ENCODE measurements at regions not wholly inside any gene's neighbourhood (a gene's known extent, or its start where the extent isn't known, plus 50 kb on each side); places are given as distances from the start of the nearest gene placed in this dataset.

GRCh38 chr2:237213315-237214022, 127.8 kb downstream of the COPS8 start:
- H3K9me3 ChIP-seq = no peaks in the 10 kb centered on the region
- H3K36me3 ChIP-seq = no peaks in the 10 kb centered on the region
- no peak overlapping the region for H3K4me3 ChIP-seq
- DNase-seq = no peak
- ATAC-seq = peak; percentile 80 to 81
- H3K4me1 ChIP-seq = no peaks in the 10 kb centered on the region
- peak overlapping the region; percentile 33 for H3K27ac ChIP-seq
- intact Hi-C loops (cut with DNase I) = no loop called here
- TF ChIP-seq CTCF (IDR thresholded peaks at IDR 0.05) = no peak
- H3K27me3 ChIP-seq (ENCODE audit: low read depth) = no peaks in the 10 kb centered on the region

GRCh38 chr2:237214030-237214675, 128.5 kb downstream of the COPS8 start:
- Histone ChIP-seq H3K4me3 (no peak overlapping the region), H3K27ac (peak overlapping the region; percentile 33), H3K27me3 (ENCODE audit: low read depth) (no peaks in the 10 kb centered on the region), H3K36me3 (no peaks in the 10 kb centered on the region), H3K4me1 (no peaks in the 10 kb centered on the region), H3K9me3 (no peaks in the 10 kb centered on the region)
- DNase-seq (no peak), ATAC-seq (no peak)
- no peak for TF ChIP-seq CTCF (IDR thresholded peaks at IDR 0.05)
- intact Hi-C loops (cut with DNase I) = no loop called here

GRCh38 chr2:237214963-237215362, 129.3 kb downstream of the COPS8 start:
- TF ChIP-seq CTCF (IDR thresholded peaks at IDR 0.05) = no peak
- no peak for DNase-seq
- no peaks in the 10 kb centered on the region for H3K27me3 ChIP-seq (ENCODE audit: low read depth)
- no peaks in the 10 kb centered on the region for H3K36me3 ChIP-seq
- no peak for ATAC-seq
- intact Hi-C loops (cut with DNase I) = no loop called here
- H3K4me3 ChIP-seq = no peak overlapping the region
- H3K27ac ChIP-seq = no peak overlapping the region
- no peaks in the 10 kb centered on the region for H3K9me3 ChIP-seq
- no peaks in the 10 kb centered on the region for H3K4me1 ChIP-seq

- no peak for ATAC-seq
- H3K27me3 ChIP-seq (ENCODE audit: low read depth) = no peaks in the 10 kb centered on the region
- intact Hi-C loops (cut with DNase I) = no loop called here
- peaks cover 5% of the 10 kb centered on the region for H3K4me1 ChIP-seq
- no peak for TF ChIP-seq CTCF (IDR thresholded peaks at IDR 0.05)
- H3K36me3 ChIP-seq = no peaks in the 10 kb centered on the region
- DNase-seq = no peak
- no peak overlapping the region for H3K4me3 ChIP-seq
- no peak overlapping the region for H3K27ac ChIP-seq
- no peaks in the 10 kb centered on the region for H3K9me3 ChIP-seq
Observed at GRCh38 chr2:237217995-237218616, 132.4 kb downstream of the COPS8 start.

- H3K4me3 ChIP-seq = no peak overlapping the region
- H3K27me3 ChIP-seq (ENCODE audit: low read depth) = no peaks in the 10 kb centered on the region
- no peak for DNase-seq
- no peaks in the 10 kb centered on the region for H3K36me3 ChIP-seq
- ATAC-seq = no peak
- no peaks in the 10 kb centered on the region for H3K9me3 ChIP-seq
- H3K27ac ChIP-seq = no peak overlapping the region
- peaks cover 5% of the 10 kb centered on the region for H3K4me1 ChIP-seq
- intact Hi-C loops (cut with DNase I) = no loop called here
- no peak for TF ChIP-seq CTCF (IDR thresholded peaks at IDR 0.05)
Observed at GRCh38 chr2:237218756-237219155, 133.1 kb downstream of the COPS8 start.

Measured in lower lobe of right lung (tissue), 2 donors.